ENCODE measurements at regions not wholly inside any gene's neighbourhood (a gene's known extent, or its start where the extent isn't known, plus 50 kb on each side); places are given as distances from the start of the nearest gene placed in this dataset.

GRCh38 chr7:12872487-12872886 lies 185.1 kb downstream of the ARL4A start:
- no peaks in the 10 kb centered on the region for H3K4me1 ChIP-seq (ENCODE audit: control insufficient read depth, insufficient read depth, low read length)
- H3K4me3 ChIP-seq: no peak overlapping the region
- no peaks in the 10 kb centered on the region for H3K79me2 ChIP-seq (ENCODE audit: control insufficient read depth, insufficient read depth, low read length)
- H3K36me3 ChIP-seq (ENCODE audit: control insufficient read depth in 2 of 2, insufficient read depth in 2 of 2, low read length in 1 of 2): no peaks in the 10 kb centered on the region
- ATAC-seq (no peak), DNase-seq (ENCODE audit: low read depth, low spot score) (no peak), FAIRE-seq (no peak)
- in situ Hi-C loops (cut with MboI): no loop called here
- ChIA-PET RAD21 (ENCODE audit: unreplicated experiment) (no interaction called here), POLR2A (no interaction called here), SMC1A (ENCODE audit: uncharacterized antibody, unreplicated experiment) (no interaction called here), CTCF (no interaction called here)
- H2AFZ ChIP-seq (ENCODE audit: control insufficient read depth, low read depth, low read length): no peak overlapping the region
- intact Hi-C loops (cut with micrococcal nuclease; ENCODE audit: unreplicated experiment): no loop called here
- H3K27me3 ChIP-seq (replicated peaks in 1 of 2; ENCODE audit: control insufficient read depth in 2 of 2, insufficient read depth in 2 of 2, low read length in 1 of 2): no peaks in the 10 kb centered on the region
- no peak overlapping the region for H3K27ac ChIP-seq (ENCODE audit: control insufficient read depth, insufficient read depth)
- 41% methylated on average over 6 of the region's 6 CpGs for WGBS (ENCODE audit: insufficient coverage, insufficient replicate concordance, low lambda C conversion rate, missing lambda C conversion rate)
- H3K9me3 ChIP-seq (replicated peaks; ENCODE audit: control insufficient read depth, insufficient read depth, low read length): no peaks in the 10 kb centered on the region
- no peak overlapping the region for H3K9ac ChIP-seq (ENCODE audit: control insufficient read depth, insufficient read depth, low read length)
- BruUV-seq (replicated peaks): no TSS peak
- H3K4me2 ChIP-seq (ENCODE audit: control insufficient read depth, insufficient read depth): no peak overlapping the region
- H4K20me1 ChIP-seq (ENCODE audit: control insufficient read depth, insufficient read depth): no peaks in the 10 kb centered on the region
- TF ChIP-seq MTA3 (IDR thresholded peaks at IDR 0.05; ENCODE audit: borderline replicate concordance, low read length) (no peak), RELB (IDR thresholded peaks at IDR 0.05; ENCODE audit: low read depth) (no peak), CHD1 (IDR thresholded peaks at IDR 0.05; ENCODE audit: low read depth, low read length) (no peak), ZNF274 (IDR thresholded peaks at IDR 0.05; ENCODE audit: insufficient read depth, insufficient read length) (no peak), USF1 (IDR thresholded peaks at IDR 0.05; ENCODE audit: borderline replicate concordance, extremely low read length, insufficient read depth, low read depth, low read length) (no peak), EZH2 (IDR thresholded peaks at IDR 0.05; ENCODE audit: borderline replicate concordance, control insufficient read depth, low read depth, low read length) (no peak), SRF (IDR thresholded peaks at IDR 0.05; ENCODE audit: low read depth in 2 of 2, low read length in 2 of 2) (no peak), NFYB (IDR thresholded peaks at IDR 0.05; ENCODE audit: insufficient read depth, low read depth, low read length) (no peak), RB1 (IDR thresholded peaks at IDR 0.05; ENCODE audit: borderline replicate concordance) (no peak), ELK1 (IDR thresholded peaks at IDR 0.05; ENCODE audit: low read depth, low read length) (no peak)

All from GM12878 (cell line).